SK-N-SH treated with all-trans-retinoic acid at 6 μM for 48 hours (cell line): ENCODE measurements at regions not wholly inside any gene's neighbourhood (a gene's known extent, or its start where the extent isn't known, plus 50 kb on each side); places are given as distances from the start of the nearest gene placed in this dataset.

Experiments
- ATAC-seq: fragments of 200-7000 bp; cut with Tn5 transposase; 3 replicates; pipeline ENCODE4 v1.9.1; 2020; ENCODE audit warnings: mild to moderate bottlenecking, moderate library complexity
- ARNTL ChIP-seq: fragments of 450-650 bp; formaldehyde crosslinking; IDR thresholded peaks from 2 replicates; pipeline ENCODE4 v1.5.0; 2020; ENCODE audit warnings: low read depth, mild to moderate bottlenecking, moderate library complexity, borderline replicate concordance
- BACH2 ChIP-seq: fragments of 250-450 bp; sonication (Bioruptor Pico); IDR thresholded peaks from 2 replicates; pipeline ENCODE4 v1.9.0; 2021; ENCODE audit warnings: mild to moderate bottlenecking, borderline replicate concordance
- CSDC2 ChIP-seq: fragments of 250-450 bp; sonication (Bioruptor Pico); IDR thresholded peaks from 2 replicates; pipeline ENCODE4 v1.5.0; 2020; ENCODE audit warnings: mild to moderate bottlenecking, moderate library complexity
- ESRRG ChIP-seq: fragments of 250-450 bp; sonication (Bioruptor Pico); IDR thresholded peaks from 2 replicates; pipeline ENCODE4 v1.6.1; 2021; ENCODE audit warnings: mild to moderate bottlenecking
- GLIS3 ChIP-seq: fragments of 250-450 bp; sonication (Bioruptor Pico); IDR thresholded peaks from 2 replicates; pipeline ENCODE4 v1.5.0; 2020; ENCODE audit warnings: mild to moderate bottlenecking, moderate library complexity
- ISL1 ChIP-seq: fragments of 250-450 bp; sonication (Bioruptor Pico); IDR thresholded peaks from 2 replicates; pipeline ENCODE4 v2.1.2; 2022; ENCODE audit warnings: mild to moderate bottlenecking, moderate library complexity
- OSR1 ChIP-seq: fragments of 250-450 bp; sonication (Bioruptor Pico); IDR thresholded peaks from 2 replicates; pipeline ENCODE4 v1.8.0; 2022; ENCODE audit warnings: moderate library complexity, mild to moderate bottlenecking, inconsistent platforms
- PPARA ChIP-seq: fragments of 250-450 bp; sonication (Bioruptor Pico); IDR thresholded peaks from 2 replicates; pipeline ENCODE4 v1.5.0; 2020; ENCODE audit warnings: mild to moderate bottlenecking, borderline replicate concordance
- RARB ChIP-seq: fragments of 250-450 bp; sonication (Bioruptor Pico); IDR thresholded peaks from 2 replicates; pipeline ENCODE4 v1.8.0; 2021; ENCODE audit warnings: mild to moderate bottlenecking, moderate library complexity
- SNAI2 ChIP-seq: fragments of 250-450 bp; sonication (Bioruptor Pico); IDR thresholded peaks from 2 replicates; pipeline ENCODE4 v1.5.0; 2020; ENCODE audit warnings: mild to moderate bottlenecking, moderate library complexity
- TCF4 ChIP-seq: fragments of 250-450 bp; sonication (Bioruptor Pico); IDR thresholded peaks from 2 replicates; pipeline ENCODE4 v1.8.0; 2021; ENCODE audit warnings: mild to moderate bottlenecking, moderate library complexity, borderline replicate concordance
- TOX ChIP-seq: fragments of 250-450 bp; sonication (Bioruptor Pico); IDR thresholded peaks from 2 replicates; pipeline ENCODE4 v1.8.0; 2021; ENCODE audit warnings: mild to moderate bottlenecking, moderate library complexity, borderline replicate concordance
- ZC3H10 ChIP-seq: fragments of 250-450 bp; sonication (Bioruptor Pico); IDR thresholded peaks from 2 replicates; pipeline ENCODE4 v1.5.1; 2021; ENCODE audit warnings: mild to moderate bottlenecking, moderate library complexity
- ZFP3 ChIP-seq: fragments of 250-450 bp; sonication (Bioruptor Pico); IDR thresholded peaks from 2 replicates; pipeline ENCODE4 v1.5.0; 2020; ENCODE audit warnings: mild to moderate bottlenecking, moderate library complexity
- ZFP30 ChIP-seq: fragments of 450-650 bp; formaldehyde crosslinking; IDR thresholded peaks from 2 replicates; pipeline ENCODE4 v1.5.0; 2022; ENCODE audit warnings: mild to moderate bottlenecking, moderate library complexity
- ZNF70 ChIP-seq: fragments of 450-650 bp; formaldehyde crosslinking; IDR thresholded peaks from 2 replicates; pipeline ENCODE4 v1.5.0; 2020; ENCODE audit warnings: mild to moderate bottlenecking, moderate library complexity
- ZNF8 ChIP-seq: fragments of 450-650 bp; formaldehyde crosslinking; IDR thresholded peaks from 2 replicates; pipeline ENCODE4 v1.5.0; 2020; ENCODE audit warnings: mild to moderate bottlenecking, moderate library complexity
- TF ChIP-seq, protein P1 (sequence below): fragments of 250-450 bp; sonication (Bioruptor Pico); IDR thresholded peaks from 2 replicates; pipeline ENCODE4 v1.5.0; 2020; ENCODE audit warnings: mild to moderate bottlenecking, moderate library complexity
- TF ChIP-seq, protein P2 (sequence below): fragments of 250-450 bp; sonication (Bioruptor Pico); IDR thresholded peaks from 2 replicates; pipeline ENCODE4 v1.8.0; 2020; ENCODE audit warnings: mild to moderate bottlenecking, moderate library complexity, borderline replicate concordance
- TF ChIP-seq, protein P3 (sequence below): fragments of 250-450 bp; sonication (Bioruptor Pico); IDR thresholded peaks from 2 replicates; pipeline ENCODE4 v1.5.1; 2020; ENCODE audit warnings: low read depth, mild to moderate bottlenecking, moderate library complexity
- TF ChIP-seq, protein P4 (sequence below): fragments of 250-450 bp; sonication (Bioruptor Pico); IDR thresholded peaks from 2 replicates; pipeline ENCODE4 v1.5.1; 2021; ENCODE audit warnings: mild to moderate bottlenecking, moderate library complexity
- TF ChIP-seq, protein P5 (sequence below): fragments of 250-450 bp; sonication (Bioruptor Pico); IDR thresholded peaks from 2 replicates; pipeline ENCODE4 v1.8.0; 2021; ENCODE audit warnings: low read depth, mild to moderate bottlenecking, moderate library complexity, borderline replicate concordance

DNA sequence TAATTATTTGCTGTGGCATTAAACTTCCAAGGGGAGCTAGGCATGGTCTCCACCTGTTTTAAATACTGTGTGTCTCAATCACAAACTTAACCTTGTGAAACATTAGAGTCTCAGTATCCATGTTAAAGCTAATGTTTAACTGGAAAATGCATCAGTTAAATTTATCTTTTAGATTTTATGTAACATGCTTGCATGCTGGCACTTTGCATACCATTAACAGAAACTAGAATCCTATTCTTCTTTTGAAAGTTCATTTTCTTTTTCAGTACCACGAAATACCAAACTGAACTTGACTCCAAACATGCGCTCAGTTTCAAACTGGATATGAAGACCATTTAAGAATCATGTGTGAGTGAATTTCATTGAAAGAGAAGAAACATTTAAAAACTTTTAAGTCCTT is 328.9 kb upstream of the SLC10A2 start:
- TF ChIP-seq SNAI2 (CRISPR knock-in tag) (no peak), GLIS3 (CRISPR knock-in tag) (no peak), BACH2 (no peak), ISL1 (CRISPR knock-in tag) (no peak), RARB (CRISPR knock-in tag) (no peak), ARNTL (CRISPR knock-in tag) (no peak), CSDC2 (CRISPR knock-in tag) (no peak), ZFP3 (CRISPR knock-in tag) (no peak), ZNF70 (CRISPR knock-in tag) (no peak)
- TF ChIP-seq, protein P1, sequence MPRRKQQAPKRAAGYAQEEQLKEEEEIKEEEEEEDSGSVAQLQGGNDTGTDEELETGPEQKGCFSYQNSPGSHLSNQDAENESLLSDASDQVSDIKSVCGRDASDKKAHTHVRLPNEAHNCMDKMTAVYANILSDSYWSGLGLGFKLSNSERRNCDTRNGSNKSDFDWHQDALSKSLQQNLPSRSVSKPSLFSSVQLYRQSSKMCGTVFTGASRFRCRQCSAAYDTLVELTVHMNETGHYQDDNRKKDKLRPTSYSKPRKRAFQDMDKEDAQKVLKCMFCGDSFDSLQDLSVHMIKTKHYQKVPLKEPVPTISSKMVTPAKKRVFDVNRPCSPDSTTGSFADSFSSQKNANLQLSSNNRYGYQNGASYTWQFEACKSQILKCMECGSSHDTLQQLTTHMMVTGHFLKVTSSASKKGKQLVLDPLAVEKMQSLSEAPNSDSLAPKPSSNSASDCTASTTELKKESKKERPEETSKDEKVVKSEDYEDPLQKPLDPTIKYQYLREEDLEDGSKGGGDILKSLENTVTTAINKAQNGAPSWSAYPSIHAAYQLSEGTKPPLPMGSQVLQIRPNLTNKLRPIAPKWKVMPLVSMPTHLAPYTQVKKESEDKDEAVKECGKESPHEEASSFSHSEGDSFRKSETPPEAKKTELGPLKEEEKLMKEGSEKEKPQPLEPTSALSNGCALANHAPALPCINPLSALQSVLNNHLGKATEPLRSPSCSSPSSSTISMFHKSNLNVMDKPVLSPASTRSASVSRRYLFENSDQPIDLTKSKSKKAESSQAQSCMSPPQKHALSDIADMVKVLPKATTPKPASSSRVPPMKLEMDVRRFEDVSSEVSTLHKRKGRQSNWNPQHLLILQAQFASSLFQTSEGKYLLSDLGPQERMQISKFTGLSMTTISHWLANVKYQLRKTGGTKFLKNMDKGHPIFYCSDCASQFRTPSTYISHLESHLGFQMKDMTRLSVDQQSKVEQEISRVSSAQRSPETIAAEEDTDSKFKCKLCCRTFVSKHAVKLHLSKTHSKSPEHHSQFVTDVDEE (CRISPR knock-in tag): no peak
- TF ChIP-seq, protein P2, sequence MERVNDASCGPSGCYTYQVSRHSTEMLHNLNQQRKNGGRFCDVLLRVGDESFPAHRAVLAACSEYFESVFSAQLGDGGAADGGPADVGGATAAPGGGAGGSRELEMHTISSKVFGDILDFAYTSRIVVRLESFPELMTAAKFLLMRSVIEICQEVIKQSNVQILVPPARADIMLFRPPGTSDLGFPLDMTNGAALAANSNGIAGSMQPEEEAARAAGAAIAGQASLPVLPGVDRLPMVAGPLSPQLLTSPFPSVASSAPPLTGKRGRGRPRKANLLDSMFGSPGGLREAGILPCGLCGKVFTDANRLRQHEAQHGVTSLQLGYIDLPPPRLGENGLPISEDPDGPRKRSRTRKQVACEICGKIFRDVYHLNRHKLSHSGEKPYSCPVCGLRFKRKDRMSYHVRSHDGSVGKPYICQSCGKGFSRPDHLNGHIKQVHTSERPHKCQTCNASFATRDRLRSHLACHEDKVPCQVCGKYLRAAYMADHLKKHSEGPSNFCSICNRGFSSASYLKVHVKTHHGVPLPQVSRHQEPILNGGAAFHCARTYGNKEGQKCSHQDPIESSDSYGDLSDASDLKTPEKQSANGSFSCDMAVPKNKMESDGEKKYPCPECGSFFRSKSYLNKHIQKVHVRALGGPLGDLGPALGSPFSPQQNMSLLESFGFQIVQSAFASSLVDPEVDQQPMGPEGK (CRISPR knock-in tag): no peak
- TF ChIP-seq, protein P3, sequence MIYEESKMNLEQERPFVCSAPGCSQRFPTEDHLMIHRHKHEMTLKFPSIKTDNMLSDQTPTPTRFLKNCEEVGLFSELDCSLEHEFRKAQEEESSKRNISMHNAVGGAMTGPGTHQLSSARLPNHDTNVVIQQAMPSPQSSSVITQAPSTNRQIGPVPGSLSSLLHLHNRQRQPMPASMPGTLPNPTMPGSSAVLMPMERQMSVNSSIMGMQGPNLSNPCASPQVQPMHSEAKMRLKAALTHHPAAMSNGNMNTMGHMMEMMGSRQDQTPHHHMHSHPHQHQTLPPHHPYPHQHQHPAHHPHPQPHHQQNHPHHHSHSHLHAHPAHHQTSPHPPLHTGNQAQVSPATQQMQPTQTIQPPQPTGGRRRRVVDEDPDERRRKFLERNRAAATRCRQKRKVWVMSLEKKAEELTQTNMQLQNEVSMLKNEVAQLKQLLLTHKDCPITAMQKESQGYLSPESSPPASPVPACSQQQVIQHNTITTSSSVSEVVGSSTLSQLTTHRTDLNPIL: no peak
- no peak for ATAC-seq

DNA sequence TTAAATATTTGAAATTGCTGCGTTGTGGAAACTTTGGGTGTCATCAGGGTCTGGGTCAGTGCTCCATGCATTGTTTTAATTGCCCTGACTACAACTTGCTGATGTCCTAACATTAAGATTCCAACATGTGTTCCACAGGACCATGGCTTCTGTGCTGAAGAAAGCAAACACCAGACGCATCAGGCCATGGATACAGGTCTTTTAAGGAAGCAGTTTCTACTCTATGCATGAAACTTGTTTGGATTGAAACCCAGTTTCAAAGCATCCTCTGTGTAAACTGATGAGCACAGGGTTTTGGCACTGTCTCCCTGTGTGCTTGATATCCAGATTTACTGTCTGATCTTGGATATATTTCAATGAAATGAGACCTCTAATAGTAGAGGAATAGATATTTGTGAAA is 328.4 kb upstream of the SLC10A2 start:
- ATAC-seq: no peak
- TF ChIP-seq ZFP30 (CRISPR knock-in tag): no peak
- TF ChIP-seq ZFP3 (CRISPR knock-in tag): no peak
- no peak for TF ChIP-seq SNAI2 (CRISPR knock-in tag)
- TF ChIP-seq, protein P4, sequence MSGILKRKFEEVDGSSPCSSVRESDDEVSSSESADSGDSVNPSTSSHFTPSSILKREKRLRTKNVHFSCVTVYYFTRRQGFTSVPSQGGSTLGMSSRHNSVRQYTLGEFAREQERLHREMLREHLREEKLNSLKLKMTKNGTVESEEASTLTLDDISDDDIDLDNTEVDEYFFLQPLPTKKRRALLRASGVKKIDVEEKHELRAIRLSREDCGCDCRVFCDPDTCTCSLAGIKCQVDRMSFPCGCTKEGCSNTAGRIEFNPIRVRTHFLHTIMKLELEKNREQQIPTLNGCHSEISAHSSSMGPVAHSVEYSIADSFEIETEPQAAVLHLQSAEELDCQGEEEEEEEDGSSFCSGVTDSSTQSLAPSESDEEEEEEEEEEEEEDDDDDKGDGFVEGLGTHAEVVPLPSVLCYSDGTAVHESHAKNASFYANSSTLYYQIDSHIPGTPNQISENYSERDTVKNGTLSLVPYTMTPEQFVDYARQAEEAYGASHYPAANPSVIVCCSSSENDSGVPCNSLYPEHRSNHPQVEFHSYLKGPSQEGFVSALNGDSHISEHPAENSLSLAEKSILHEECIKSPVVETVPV (CRISPR knock-in tag): no peak
- no peak for TF ChIP-seq GLIS3 (CRISPR knock-in tag)
- no peak for TF ChIP-seq ZNF70 (CRISPR knock-in tag)
- no peak for TF ChIP-seq CSDC2 (CRISPR knock-in tag)
- TF ChIP-seq TOX (CRISPR knock-in tag): no peak

DNA sequence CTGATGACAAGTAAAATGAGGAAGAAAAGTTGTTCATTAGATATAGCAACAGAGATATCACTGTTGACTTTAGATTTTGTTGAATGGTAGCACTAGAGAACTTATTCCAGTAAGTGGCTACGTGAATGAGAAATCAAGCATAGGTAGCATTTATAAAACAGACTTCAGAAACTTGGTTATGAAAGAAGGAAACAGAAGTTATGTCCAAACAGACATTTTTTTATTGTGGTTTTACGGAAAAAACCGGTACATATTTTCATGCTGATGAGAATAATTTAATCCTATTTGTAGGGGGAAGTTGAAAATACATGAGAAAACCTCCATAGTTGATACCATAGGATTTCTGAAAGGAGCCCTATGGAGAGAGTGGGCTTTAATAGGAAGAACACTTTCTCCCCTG is 325.7 kb upstream of the SLC10A2 start:
- no peak for TF ChIP-seq ESRRG (CRISPR knock-in tag)
- no peak for TF ChIP-seq ZC3H10 (CRISPR knock-in tag)
- no peak for TF ChIP-seq TOX (CRISPR knock-in tag)
- TF ChIP-seq CSDC2 (CRISPR knock-in tag): no peak
- no peak for TF ChIP-seq ZFP3 (CRISPR knock-in tag)
- TF ChIP-seq ZNF70 (CRISPR knock-in tag): no peak
- TF ChIP-seq, protein P5, sequence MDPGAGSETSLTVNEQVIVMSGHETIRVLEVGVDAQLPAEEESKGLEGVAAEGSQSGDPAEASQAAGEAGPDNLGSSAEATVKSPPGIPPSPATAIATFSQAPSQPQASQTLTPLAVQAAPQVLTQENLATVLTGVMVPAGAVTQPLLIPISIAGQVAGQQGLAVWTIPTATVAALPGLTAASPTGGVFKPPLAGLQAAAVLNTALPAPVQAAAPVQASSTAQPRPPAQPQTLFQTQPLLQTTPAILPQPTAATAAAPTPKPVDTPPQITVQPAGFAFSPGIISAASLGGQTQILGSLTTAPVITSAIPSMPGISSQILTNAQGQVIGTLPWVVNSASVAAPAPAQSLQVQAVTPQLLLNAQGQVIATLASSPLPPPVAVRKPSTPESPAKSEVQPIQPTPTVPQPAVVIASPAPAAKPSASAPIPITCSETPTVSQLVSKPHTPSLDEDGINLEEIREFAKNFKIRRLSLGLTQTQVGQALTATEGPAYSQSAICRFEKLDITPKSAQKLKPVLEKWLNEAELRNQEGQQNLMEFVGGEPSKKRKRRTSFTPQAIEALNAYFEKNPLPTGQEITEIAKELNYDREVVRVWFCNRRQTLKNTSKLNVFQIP (CRISPR knock-in tag): no peak
- no peak for TF ChIP-seq ZNF8
- TF ChIP-seq GLIS3 (CRISPR knock-in tag): no peak
- TF ChIP-seq, protein P1 (CRISPR knock-in tag): no peak
- TF ChIP-seq, protein P2 (CRISPR knock-in tag): no peak
- no peak for TF ChIP-seq TCF4 (CRISPR knock-in tag)
- TF ChIP-seq OSR1: no peak
- no peak for TF ChIP-seq ARNTL (CRISPR knock-in tag)
- TF ChIP-seq SNAI2 (CRISPR knock-in tag): no peak
- TF ChIP-seq ZFP30 (CRISPR knock-in tag): no peak
- TF ChIP-seq PPARA (CRISPR knock-in tag): no peak
- ATAC-seq: no peak
